Stomach (tissue), 8 donors: ENCODE measurements at regions not wholly inside any gene's neighbourhood (a gene's known extent, or its start where the extent isn't known, plus 50 kb on each side); places are given as distances from the start of the nearest gene placed in this dataset.

Experiments used
- DNase-seq, 2 donors: peaks; one replicate each; pipeline versions ENCODE4 v3.0.0 to v3.0.0-alpha.2; 2013 to 2019
- H3K27ac ChIP-seq, 5 donors: fragments of 200-600 bp in 4 of 5; sonication (generic) in 4 of 5; one replicate each; pipeline ENCODE4 v1.5.1; 2013 to 2019; ENCODE audit warnings: mild to moderate bottlenecking in 1 of 5, moderate library complexity in 1 of 5
- H3K27me3 ChIP-seq, 3 donors: fragments of 200-600 bp; sonication (generic); one replicate each; pipeline ENCODE4 v1.5.1; 2017 to 2019; ENCODE audit warnings: mixed run types in 1 of 3
- H3K36me3 ChIP-seq, 4 donors: fragments of 200-600 bp; sonication (generic); 1 replicate in 3 of 4; 2 replicates in 1 of 4; pipeline ENCODE4 v1.5.1; 2016 to 2019
- H3K4me1 ChIP-seq, 4 donors: fragments of 200-600 bp; sonication (generic); one replicate each; pipeline ENCODE4 v1.5.1; 2016 to 2019
- H3K4me3 ChIP-seq, 4 donors: fragments of 200-600 bp; sonication (generic) in 3 of 4; one replicate each; pipeline ENCODE4 v1.5.1; 2016 to 2019; ENCODE audit warnings: mild to moderate bottlenecking in 1 of 4
- H3K9me3 ChIP-seq, 4 donors: fragments of 200-600 bp; sonication (generic); one replicate each; pipeline ENCODE4 v1.5.1; 2016 to 2019
- CTCF ChIP-seq, 7 experiments: fragments of 450-650 bp in 4 of 7; fragments of 200-600 bp in 3 of 7; sonication (generic) in 3 of 7; IDR thresholded peaks; one replicate each; pipeline ENCODE4 v1.5.1; 2016 to 2019; ENCODE audit warnings: antibody characterized with exemption in 7 of 7, control low read depth in 2 of 7, mild to moderate bottlenecking in 1 of 7
- EP300 ChIP-seq: sonication (generic); formaldehyde crosslinking; IDR thresholded peaks from one replicate; pipeline ENCODE4 v1.6.1; 2017; ENCODE audit warnings: antibody characterized with exemption
- POLR2A ChIP-seq, 4 donors: fragments of 450-650 bp; IDR thresholded peaks; one replicate each; pipeline ENCODE4 v1.6.1; 2016; ENCODE audit warnings: antibody characterized with exemption in 4 of 4, control low read depth in 2 of 4, mild to moderate bottlenecking in 1 of 4, moderate library complexity in 1 of 4
- POLR2AphosphoS5 ChIP-seq, 3 donors: sonication (generic); formaldehyde crosslinking; IDR thresholded peaks; one replicate each; pipeline ENCODE4 v1.6.1; 2016; ENCODE audit warnings: antibody characterized with exemption in 3 of 3
- WGBS, 5 donors: extraction: QIAGEN DNeasy Blood & Tissue Kit in 3 of 5; methylation state at CpG; one replicate each; pipeline versions ENCODE4 v1.1.5 to v1.1.7; 2013 to 2018; 5-methylcytosine and 5-hydroxymethylcytosine counted together
- intact Hi-C: fragments of 100-400 bp; cut with DNase I; formaldehyde crosslinking; loops from one replicate; pipeline ENCODE4 v1.15.1; 2023; ENCODE audit warnings: low total_unique reads
- donor health status: healthy with polysubstance abuse.
- donor health status: Bipolar disorder and iron deficiency.
- donor health status: healthy.

- intact Hi-C loops = loop anchor here (10.0 kb wide), 1 partner anchor 213 kb away; no protein-coding TSS in a partner anchor
- no peaks in the 10 kb centered on the region for H3K9me3 ChIP-seq
- peaks cover 0 to 16% (median 3%) of the 10 kb centered on the region in 3 donors for H3K27me3 ChIP-seq
- no peaks in the 10 kb centered on the region for H3K36me3 ChIP-seq
- WGBS, 5 donors = 83 to 86% (median 84%) methylated on average over 11 of the region's 11 CpGs
- no peak overlapping the region for H3K27ac ChIP-seq
- TF ChIP-seq POLR2A (IDR thresholded peaks at IDR 0.05) (no peak), CTCF (IDR thresholded peaks at IDR 0.05) (no peak), POLR2AphosphoS5 (IDR thresholded peaks at IDR 0.05) (no peak), EP300 (no peak)
- DNase-seq = no peak
- H3K4me3 ChIP-seq = no peak overlapping the region
- H3K4me1 ChIP-seq = peaks cover 6 to 17% (median 12%) of the 10 kb centered on the region in 4 donors
Measured at GRCh38 chr13:26927511-26927910, 166.9 kb upstream of the GPR12 start.

- 83 to 92% (median 87%) methylated on average over 7 of the region's 7 CpGs for WGBS, 5 donors
- Histone ChIP-seq H3K27me3 (peaks cover 0 to 19% (median 7%) of the 10 kb centered on the region in 3 donors), H3K9me3 (no peaks in the 10 kb centered on the region), H3K4me1 (peaks cover 6 to 17% (median 12%) of the 10 kb centered on the region in 4 donors), H3K36me3 (no peaks in the 10 kb centered on the region), H3K4me3 (no peak overlapping the region), H3K27ac (no peak overlapping the region)
- intact Hi-C loops = loop anchor here (10.0 kb wide), 1 partner anchor 212 kb away; no protein-coding TSS in a partner anchor
- no peak for TF ChIP-seq POLR2AphosphoS5 (IDR thresholded peaks at IDR 0.05)
- TF ChIP-seq CTCF (IDR thresholded peaks at IDR 0.05) = no peak
- TF ChIP-seq POLR2A (IDR thresholded peaks at IDR 0.05) = no peak
- no peak for TF ChIP-seq EP300
- no peak for DNase-seq
Measured at GRCh38 chr13:26926371-26926770, 165.8 kb upstream of the GPR12 start.

GRCh38 chr13:26923824-26924605 lies 163.4 kb upstream of the GPR12 start:
- H3K4me1 ChIP-seq = peaks cover 6 to 10% (median 8%) of the 10 kb centered on the region in 4 donors
- no peaks in the 10 kb centered on the region for H3K9me3 ChIP-seq
- peak in 1 of 2 donors; percentile 65 for DNase-seq
- 11 to 19% (median 15%) methylated on average over 7 of the region's 7 CpGs for WGBS, 5 donors
- no peaks in the 10 kb centered on the region for H3K36me3 ChIP-seq
- TF ChIP-seq CTCF (IDR thresholded peaks at IDR 0.05) = no peak
- no peak for TF ChIP-seq EP300
- TF ChIP-seq POLR2A (IDR thresholded peaks at IDR 0.05) = no peak
- TF ChIP-seq POLR2AphosphoS5 (IDR thresholded peaks at IDR 0.05) = no peak
- peaks cover 0 to 21% (median 7%) of the 10 kb centered on the region in 3 donors for H3K27me3 ChIP-seq
- no peak overlapping the region for H3K27ac ChIP-seq
- intact Hi-C loops = loop anchor here (10.0 kb wide), 1 partner anchor 209 kb away; no protein-coding TSS in a partner anchor
- H3K4me3 ChIP-seq = no peak overlapping the region

- Histone ChIP-seq H3K4me1 (peaks cover 6 to 10% (median 8%) of the 10 kb centered on the region in 4 donors), H3K36me3 (no peaks in the 10 kb centered on the region), H3K27ac (no peak overlapping the region), H3K9me3 (no peaks in the 10 kb centered on the region), H3K4me3 (no peak overlapping the region), H3K27me3 (peaks cover 0 to 21% (median 7%) of the 10 kb centered on the region in 3 donors)
- WGBS, 5 donors = 52 to 70% (median 60%) methylated on average over 7 of the region's 7 CpGs
- no peak for DNase-seq
- TF ChIP-seq EP300 (no peak), POLR2AphosphoS5 (IDR thresholded peaks at IDR 0.05) (no peak), CTCF (IDR thresholded peaks at IDR 0.05) (no peak), POLR2A (IDR thresholded peaks at IDR 0.05) (no peak)
- intact Hi-C loops = loop anchor here (10.0 kb wide), 1 partner anchor 207 kb away; no protein-coding TSS in a partner anchor
Measured at GRCh38 chr13:26921918-26922317, 161.3 kb upstream of the GPR12 start.
